ENCODE measurements at regions not wholly inside any gene's neighbourhood (a gene's known extent, or its start where the extent isn't known, plus 50 kb on each side); places are given as distances from the start of the nearest gene placed in this dataset.

GRCh38 chr10:52645187-52645758 is 127.3 kb downstream of the MBL2 start:
- DNase-seq (ENCODE audit: low read depth in 2 of 2), result no peak

GRCh38 chr10:52649511-52649910 is 123.1 kb downstream of the MBL2 start:
- DNase-seq (ENCODE audit: low read depth in 2 of 2), result no peak

- no peak for DNase-seq (ENCODE audit: low read depth in 2 of 2)
These were observed 121.7 kb downstream of the MBL2 start for GRCh38 chr10:52650873-52651272.

DNA sequence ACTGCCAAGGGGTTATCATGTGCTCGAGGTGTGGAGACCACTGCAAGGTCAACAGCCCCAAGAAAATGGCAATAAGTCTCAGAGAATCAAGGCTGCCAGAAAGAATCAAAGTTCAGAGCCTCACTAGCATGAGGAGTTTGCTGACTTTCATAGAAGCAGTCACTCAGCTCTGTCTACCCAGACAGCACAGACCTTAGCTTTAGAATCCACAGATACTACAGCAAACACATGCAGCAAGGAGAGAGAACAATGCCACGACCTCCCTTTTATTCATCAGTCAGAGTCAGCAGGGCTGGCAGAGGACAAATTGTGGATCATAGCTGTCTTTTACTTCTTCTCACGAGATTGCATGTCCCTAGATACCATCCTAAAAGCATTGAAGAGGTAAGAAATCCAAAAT is 121.3 kb downstream of the MBL2 start:
- no peak for DNase-seq (ENCODE audit: low read depth in 2 of 2)

- DNase-seq (ENCODE audit: low read depth in 2 of 2), result peak in 1 of 2 experiments; percentile 4
These were observed 119.9 kb downstream of the MBL2 start for GRCh38 chr10:52652431-52653262.

DNA sequence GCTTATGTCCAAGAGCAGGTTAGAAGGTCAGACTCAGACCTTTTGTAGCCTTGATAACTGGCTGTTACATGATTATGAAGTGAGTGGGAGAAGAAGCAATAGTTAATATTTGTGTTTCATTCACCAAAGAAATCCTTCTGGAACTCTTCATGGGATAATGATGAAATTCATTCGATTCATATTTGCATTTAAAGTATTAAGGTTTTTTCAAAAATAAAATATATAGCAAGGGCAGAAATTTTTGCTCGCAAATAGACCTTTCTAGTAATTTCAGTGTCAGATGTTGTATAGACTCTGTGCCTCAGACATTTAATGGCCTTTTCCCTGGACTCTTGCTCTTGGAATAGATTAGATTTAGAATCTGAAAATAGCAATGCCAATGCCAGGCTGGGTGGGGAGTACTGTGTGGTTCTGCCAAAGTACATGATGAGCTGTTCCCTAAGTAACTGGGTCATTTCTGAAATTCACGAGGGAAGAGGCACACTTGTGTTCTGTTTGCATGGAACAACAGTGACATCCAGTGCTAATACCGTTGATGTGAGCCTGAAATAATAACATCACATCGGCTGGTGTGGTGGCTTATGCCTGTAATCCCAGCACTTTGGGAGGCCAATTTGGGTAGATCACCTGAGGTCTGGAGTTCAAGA is 119.2 kb downstream of the MBL2 start:
- no peak for DNase-seq (ENCODE audit: low read depth in 2 of 2)

DNA sequence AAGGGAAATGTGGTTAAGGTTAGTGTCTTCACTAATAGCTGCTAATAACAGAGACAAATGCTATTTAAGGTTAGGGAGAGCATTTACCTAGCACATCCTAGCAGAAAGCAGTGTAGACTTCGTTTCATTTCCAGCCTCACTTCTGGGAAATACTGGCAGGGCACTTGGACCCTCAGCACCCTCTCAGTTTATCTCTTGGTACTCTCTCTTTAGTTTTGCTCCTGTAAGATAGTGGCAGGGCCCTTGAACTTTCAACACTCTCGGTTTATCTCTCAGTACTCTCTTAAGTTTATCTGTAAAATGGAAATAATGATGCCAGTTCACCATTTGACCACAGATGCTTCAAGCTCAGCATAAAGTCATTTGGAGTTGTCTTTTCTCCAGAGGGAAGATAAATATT is 118.4 kb downstream of the MBL2 start:
- no peak for DNase-seq (ENCODE audit: low read depth in 2 of 2)

DNA sequence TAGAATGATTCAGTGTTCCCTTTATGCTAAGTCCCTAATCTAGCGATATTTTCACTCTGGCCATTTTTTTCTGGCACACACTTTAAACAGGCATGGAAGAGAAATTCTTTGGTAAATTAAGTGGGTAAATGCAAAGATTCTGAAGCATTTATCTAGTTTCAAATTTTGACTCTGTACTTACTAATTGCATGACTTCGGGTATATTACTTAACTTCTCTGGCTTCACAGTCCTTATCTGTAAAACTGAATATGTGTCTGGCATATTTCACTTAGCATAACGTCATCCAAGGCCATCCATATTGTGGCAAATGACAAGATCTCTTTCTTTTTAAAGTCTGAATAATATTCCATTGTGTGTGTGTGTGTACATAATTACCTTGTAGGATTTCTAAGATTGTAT is 114.5 kb downstream of the MBL2 start:
- DNase-seq (ENCODE audit: low read depth in 2 of 2), result no peak

DNA sequence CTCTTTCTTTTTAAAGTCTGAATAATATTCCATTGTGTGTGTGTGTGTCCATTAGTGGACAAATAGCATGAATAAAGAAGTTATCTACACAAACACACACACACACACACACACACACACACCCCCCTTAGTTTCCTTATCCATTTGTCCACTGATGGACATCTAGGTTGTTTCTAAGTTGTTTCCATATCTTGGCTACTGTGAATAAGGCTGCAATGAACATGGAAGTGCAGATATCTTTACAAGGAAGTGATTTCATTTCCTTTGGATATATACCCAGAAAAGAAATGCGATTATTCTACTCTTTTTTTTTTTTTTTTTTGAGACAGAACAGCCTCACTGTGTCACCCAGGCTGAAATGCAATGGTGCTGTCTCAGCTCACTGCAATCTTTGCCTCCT is 113.5 kb downstream of the MBL2 start:
- no peak for DNase-seq (ENCODE audit: low read depth in 2 of 2)

- DNase-seq (ENCODE audit: low read depth in 2 of 2), result no peak
These were observed 110.3 kb downstream of the MBL2 start for GRCh38 chr10:52662256-52662655.

DNA sequence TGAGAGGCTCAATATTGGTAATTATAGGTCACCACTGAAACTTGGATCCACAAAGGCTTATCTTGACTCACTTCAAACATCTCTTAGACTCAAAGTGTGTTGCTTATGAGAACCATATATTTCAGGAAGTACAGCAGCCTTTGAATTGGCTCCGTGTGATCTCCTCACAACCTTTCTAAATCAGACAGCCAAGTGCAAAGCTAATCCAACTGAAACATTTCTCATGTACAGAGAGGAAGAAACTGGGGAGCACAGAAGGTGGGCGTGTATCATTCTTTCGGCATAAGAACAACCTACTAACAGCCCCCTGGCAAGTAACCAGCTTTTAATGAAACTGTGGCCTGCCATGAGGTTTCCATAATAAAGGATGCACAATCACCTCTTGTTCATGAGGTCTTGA is 109.4 kb downstream of the MBL2 start:
- DNase-seq (ENCODE audit: low read depth in 2 of 2), result no peak

- DNase-seq (ENCODE audit: low read depth in 2 of 2), result no peak
These were observed 108.0 kb downstream of the MBL2 start for GRCh38 chr10:52664629-52665028.

DNA sequence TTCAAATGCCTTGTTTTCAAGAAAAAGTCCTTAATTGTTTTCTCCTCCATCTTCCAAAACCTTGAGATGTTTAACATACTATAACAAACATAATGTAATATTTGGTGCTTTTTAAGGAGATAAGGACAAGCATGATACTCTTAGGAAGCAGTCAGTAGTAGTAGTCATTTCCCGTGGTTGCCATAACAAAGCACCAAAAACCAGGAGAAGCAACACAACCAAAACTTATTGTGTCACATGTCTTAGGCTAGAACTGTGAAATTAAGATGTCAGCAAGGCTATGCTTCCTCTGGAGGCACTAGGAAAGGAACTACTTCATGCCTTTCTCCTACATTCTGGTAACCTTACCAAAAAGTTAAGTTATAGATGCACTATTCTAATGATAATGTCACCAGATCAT is 106.8 kb downstream of the MBL2 start:
- DNase-seq (ENCODE audit: low read depth in 2 of 2), result no peak

GRCh38 chr10:52666931-52667330 is 105.7 kb downstream of the MBL2 start:
- DNase-seq (ENCODE audit: low read depth in 2 of 2), result no peak

DNA sequence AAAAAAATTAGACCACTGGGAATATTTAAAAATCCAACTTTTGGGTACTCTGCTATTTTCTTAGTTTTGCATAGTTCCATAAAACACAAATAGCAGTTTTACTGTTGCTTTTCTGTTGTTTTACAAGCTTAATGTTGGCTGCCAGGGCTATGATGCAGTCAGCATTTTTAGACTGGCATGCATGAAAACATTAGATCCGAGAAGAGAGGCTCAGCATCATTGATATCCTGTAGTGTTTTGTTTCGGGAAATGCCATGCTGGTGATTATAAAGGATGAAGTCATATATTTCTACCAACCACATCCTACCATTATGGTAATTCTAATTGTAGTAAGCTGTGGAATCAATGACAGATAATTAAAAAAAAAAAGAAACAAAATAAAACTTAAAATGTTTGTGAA is 104.6 kb downstream of the MBL2 start:
- no peak for DNase-seq (ENCODE audit: low read depth in 2 of 2)

- DNase-seq (ENCODE audit: low read depth in 2 of 2), result no peak
These were observed 99.7 kb downstream of the MBL2 start for GRCh38 chr10:52672880-52673279.

DNA sequence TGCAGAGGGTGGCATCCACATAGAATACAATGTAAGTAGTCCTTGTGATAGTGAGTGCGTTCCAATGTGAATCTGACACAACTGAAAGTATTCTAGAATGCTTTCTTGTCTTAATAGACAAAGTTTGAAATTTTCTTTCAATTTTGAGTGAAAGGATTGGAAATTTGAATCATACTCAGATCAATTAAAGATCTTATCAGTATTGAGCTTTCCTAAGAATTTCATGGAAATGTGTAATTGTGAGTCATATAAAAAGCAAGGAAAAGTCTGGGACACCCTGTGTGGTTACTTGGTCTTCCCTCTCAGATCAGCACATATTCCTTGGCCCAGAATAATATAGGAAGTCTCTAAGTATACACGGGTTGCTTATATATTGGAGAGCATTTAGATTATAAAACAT is 99.1 kb downstream of the MBL2 start:
- no peak for DNase-seq (ENCODE audit: low read depth in 2 of 2)

- no peak for DNase-seq (ENCODE audit: low read depth in 2 of 2)
These were observed 98.1 kb downstream of the MBL2 start for GRCh38 chr10:52674474-52674873.

DNA sequence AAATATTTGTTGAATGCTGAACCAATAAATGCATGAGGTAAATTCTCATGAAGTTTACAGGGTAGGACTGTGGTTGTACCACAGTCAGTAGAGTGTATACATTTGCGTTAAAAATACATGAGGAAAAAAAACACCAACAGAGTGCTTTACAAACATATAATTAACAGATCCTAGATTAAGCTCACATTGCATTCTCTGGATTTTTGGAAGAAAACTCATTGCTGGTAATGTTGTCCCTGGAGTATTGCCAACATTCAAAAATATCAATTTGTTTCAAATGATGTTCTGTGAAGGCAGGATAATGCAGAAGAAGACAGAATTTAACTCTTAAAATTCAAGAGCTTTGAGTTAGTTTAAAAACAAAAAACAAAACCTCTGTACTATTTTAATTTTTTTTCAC is 95.5 kb downstream of the MBL2 start:
- peak in 1 of 2 experiments; percentile 30 for DNase-seq (ENCODE audit: low read depth in 2 of 2)

DNA sequence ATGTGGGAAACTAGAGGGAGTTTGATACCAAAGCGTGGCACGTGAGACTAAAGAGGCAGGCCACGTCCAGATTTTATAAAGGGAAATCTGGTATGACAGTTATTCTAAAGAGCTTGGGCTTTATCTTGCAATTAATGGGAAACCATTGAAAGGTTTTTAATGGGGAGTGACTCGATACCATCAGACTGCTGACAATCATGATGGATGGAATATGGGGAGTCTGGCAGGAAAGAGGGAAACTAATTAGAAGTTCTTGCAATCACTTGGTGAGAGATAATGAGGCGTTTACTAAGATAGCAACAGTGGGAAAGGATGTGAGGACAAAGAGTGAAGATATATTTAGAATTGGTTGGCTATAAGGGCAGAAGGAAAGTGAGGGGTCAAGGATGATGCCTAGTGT is 94.0 kb downstream of the MBL2 start:
- DNase-seq (ENCODE audit: low read depth in 2 of 2), result no peak

GRCh38 chr10:52679117-52679516 is 93.5 kb downstream of the MBL2 start:
- DNase-seq (ENCODE audit: low read depth in 2 of 2), result no peak

DNA sequence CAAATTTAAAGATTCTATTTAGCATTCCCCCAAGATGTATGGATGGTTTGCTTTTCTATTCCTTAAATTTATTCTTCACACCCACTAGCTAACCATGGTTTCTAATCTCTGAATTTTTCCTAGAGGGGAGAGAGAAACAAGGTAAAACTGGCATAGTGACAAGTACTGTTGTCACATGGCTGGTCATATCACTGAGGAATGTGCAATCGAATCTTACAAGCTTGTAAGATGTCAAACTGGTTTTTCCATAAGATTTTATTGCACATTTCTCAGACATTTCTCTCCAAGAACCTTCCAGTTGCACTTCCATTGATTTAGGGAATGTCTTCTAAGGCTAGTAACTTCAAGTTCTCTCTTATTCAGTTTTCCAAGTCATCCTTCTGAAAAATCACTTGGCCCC is 89.8 kb downstream of the MBL2 start:
- no peak for DNase-seq (ENCODE audit: low read depth in 2 of 2)

DNA sequence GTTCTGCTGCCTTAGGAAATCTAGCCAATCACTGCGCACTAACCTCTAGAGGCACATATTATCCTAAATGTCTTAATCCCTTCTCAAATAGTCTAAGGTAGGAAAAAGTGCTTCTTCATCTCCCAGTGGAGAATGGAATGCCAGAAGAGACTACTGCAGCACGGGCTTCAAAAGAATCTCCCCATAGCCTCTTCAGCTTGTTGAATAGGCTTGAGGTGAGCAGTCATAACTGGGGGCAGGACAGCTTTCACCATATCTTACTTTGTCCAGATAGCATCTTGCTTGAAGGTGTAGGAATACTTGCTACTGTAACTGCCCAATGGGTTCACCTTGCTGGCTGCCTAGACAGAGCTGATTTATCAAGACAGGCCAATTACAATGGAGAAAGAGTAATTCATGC is 88.8 kb downstream of the MBL2 start:
- no peak for DNase-seq (ENCODE audit: low read depth in 2 of 2)
